Astrocyte (in vitro differentiated cells and primary cell): ENCODE measurements at regions not wholly inside any gene's neighbourhood (a gene's known extent, or its start where the extent isn't known, plus 50 kb on each side); places are given as distances from the start of the nearest gene placed in this dataset.
A peak's percentile ranks its signal among the peaks of the same experiment; 100 is the strongest.
"Not testable (repeated sequence)": the region's sequence is repeated elsewhere in the genome, so short reads cannot be mapped to it uniquely, and the experiment has no call there.

Experiments
- DNase-seq: peaks from one replicate; pipeline ENCODE4 v3.0.0-alpha.2; 2010; ENCODE audit warnings: low read depth
- FAIRE-seq: peaks from 2 replicates; lab custom pipeline; 2011; peaks lifted over from hg19 to GRCh38; lab: Jason Lieb, UNC
- H2AFZ ChIP-seq: 2 replicates; pipeline ENCODE4 v1.6.0; 2012; ENCODE audit warnings: low read depth, low read length, inconsistent platforms
- H3K27ac ChIP-seq: 2 replicates; pipeline ENCODE4 v1.5.1; 2011; ENCODE audit warnings: low read depth, low read length, inconsistent platforms
- H3K27me3 ChIP-seq: 2 replicates; pipeline ENCODE4 v1.6.0; 2011; ENCODE audit warnings: low read length, inconsistent platforms; ENCODE audit not compliant: insufficient read depth
- H3K36me3 ChIP-seq: 2 replicates; pipeline ENCODE4 v1.5.1; 2011; ENCODE audit warnings: low read length, inconsistent platforms; ENCODE audit not compliant: insufficient read depth
- H3K4me1 ChIP-seq: 2 replicates; pipeline ENCODE4 v1.5.1; 2011; ENCODE audit warnings: low read length, inconsistent platforms; ENCODE audit not compliant: insufficient read depth
- H3K4me2 ChIP-seq: 2 replicates; pipeline ENCODE4 v1.6.0; 2012; ENCODE audit warnings: low read length, inconsistent platforms
- H3K4me3 ChIP-seq: 2 replicates; pipeline ENCODE4 v1.5.1; 2011; ENCODE audit warnings: low read depth, mild to moderate bottlenecking, low read length, inconsistent platforms; ENCODE audit not compliant: insufficient read depth
- H3K79me2 ChIP-seq: 2 replicates; pipeline ENCODE4 v1.6.0; 2012; ENCODE audit warnings: mild to moderate bottlenecking, low read length, inconsistent platforms; ENCODE audit not compliant: insufficient read depth
- H3K9ac ChIP-seq: 2 replicates; pipeline ENCODE4 v1.6.0; 2012; ENCODE audit warnings: mild to moderate bottlenecking, low read length, inconsistent platforms
- H3K9me3 ChIP-seq: 2 replicates; pipeline ENCODE4 v1.5.1; 2012; ENCODE audit warnings: low read depth, mild to moderate bottlenecking, low read length, inconsistent platforms; ENCODE audit not compliant: insufficient read depth
- H4K20me1 ChIP-seq: 2 replicates; pipeline ENCODE4 v1.6.0; 2012; ENCODE audit warnings: low read length, inconsistent platforms; ENCODE audit not compliant: insufficient read depth
- H3K27ac Mint-ChIP-seq: one replicate; pipeline ENCODE4 v1.8.0; 2021; ENCODE audit warnings: mild to moderate bottlenecking, mixed read lengths; ENCODE audit not compliant: unreplicated experiment
- H3K27me3 Mint-ChIP-seq: one replicate; pipeline ENCODE4 v1.8.0; 2021; ENCODE audit warnings: low read depth, mixed read lengths; ENCODE audit not compliant: unreplicated experiment
- H3K36me3 Mint-ChIP-seq: one replicate; pipeline ENCODE4 v1.8.0; 2021; ENCODE audit warnings: low read depth, mixed read lengths; ENCODE audit not compliant: unreplicated experiment
- H3K4me1 Mint-ChIP-seq: one replicate; pipeline ENCODE4 v1.8.0; 2021; ENCODE audit warnings: low read depth, mixed read lengths; ENCODE audit not compliant: unreplicated experiment
- H3K4me3 Mint-ChIP-seq: one replicate; pipeline ENCODE4 v1.8.0; 2021; ENCODE audit warnings: mild to moderate bottlenecking, moderate library complexity, mixed read lengths; ENCODE audit not compliant: unreplicated experiment
- H3K9me3 Mint-ChIP-seq: one replicate; pipeline ENCODE4 v1.8.0; 2021; ENCODE audit warnings: mild to moderate bottlenecking, mixed read lengths; ENCODE audit not compliant: unreplicated experiment
- CTCF ChIP-seq: IDR thresholded peaks from 2 replicates; pipeline ENCODE4 v1.5.1; 2011; ENCODE audit warnings: low read depth, mild to moderate bottlenecking, inconsistent platforms, low read length, moderate library complexity; ENCODE audit not compliant: insufficient read depth
- EZH2 ChIP-seq: IDR thresholded peaks from 2 replicates; pipeline ENCODE4 v1.6.1; 2012; ENCODE audit warnings: mild to moderate bottlenecking, low read length, inconsistent platforms; ENCODE audit not compliant: insufficient read depth

- H3K36me3 ChIP-seq, result no peaks in the 10 kb centered on the region
- no peaks in the 10 kb centered on the region for H3K9me3 ChIP-seq
- H2AFZ ChIP-seq, result no peak overlapping the region
- H3K9ac ChIP-seq, result no peak overlapping the region
- no peak overlapping the region for H3K27ac ChIP-seq
- H4K20me1 ChIP-seq, result no peaks in the 10 kb centered on the region
- no peaks in the 10 kb centered on the region for H3K27me3 ChIP-seq
- no peak for TF ChIP-seq EZH2
- no peak for TF ChIP-seq CTCF
- H3K79me2 ChIP-seq, result no peaks in the 10 kb centered on the region
- peaks cover 18% of the 10 kb centered on the region for H3K4me1 Mint-ChIP-seq
- H3K9me3 Mint-ChIP-seq, result no peaks in the 10 kb centered on the region
- FAIRE-seq, result no peak
- no peak overlapping the region for H3K27ac Mint-ChIP-seq
- H3K27me3 Mint-ChIP-seq, result no peaks in the 10 kb centered on the region
- H3K4me3 Mint-ChIP-seq, result no peak overlapping the region
- DNase-seq, result no peak
- no peak overlapping the region for H3K4me3 ChIP-seq
- H3K4me2 ChIP-seq, result no peak overlapping the region
- H3K4me1 ChIP-seq, result peaks cover 5% of the 10 kb centered on the region
- H3K36me3 Mint-ChIP-seq, result no peaks in the 10 kb centered on the region
Measured at GRCh38 chr7:131152766-131153165, 174.9 kb upstream of the MKLN1 start.

- Mint-ChIP-seq H3K4me1 (peaks cover 15% of the 10 kb centered on the region), H3K4me3 (no peak overlapping the region), H3K27ac (peak overlapping the region; percentile 72), H3K9me3 (no peaks in the 10 kb centered on the region), H3K36me3 (no peaks in the 10 kb centered on the region), H3K27me3 (no peaks in the 10 kb centered on the region)
- H4K20me1 ChIP-seq, result no peaks in the 10 kb centered on the region
- no peak overlapping the region for H3K4me2 ChIP-seq
- H3K79me2 ChIP-seq, result no peaks in the 10 kb centered on the region
- H3K9me3 ChIP-seq, result no peaks in the 10 kb centered on the region
- H3K27ac ChIP-seq, result no peak overlapping the region
- no peak overlapping the region for H3K9ac ChIP-seq
- DNase-seq (no peak), FAIRE-seq (no peak)
- H2AFZ ChIP-seq, result no peak overlapping the region
- peaks cover 7% of the 10 kb centered on the region for H3K4me1 ChIP-seq
- H3K27me3 ChIP-seq, result no peaks in the 10 kb centered on the region
- TF ChIP-seq EZH2, result no peak
- no peak for TF ChIP-seq CTCF
- no peak overlapping the region for H3K4me3 ChIP-seq
- no peaks in the 10 kb centered on the region for H3K36me3 ChIP-seq
Measured at GRCh38 chr7:131154380-131154779, 173.3 kb upstream of the MKLN1 start.

GRCh38 chr7:131157530-131158243 is 170.0 kb upstream of the MKLN1 start:
- Mint-ChIP-seq H3K4me1 (peaks cover 20% of the 10 kb centered on the region), H3K4me3 (no peak overlapping the region), H3K27ac (no peak overlapping the region), H3K27me3 (no peaks in the 10 kb centered on the region), H3K9me3 (no peaks in the 10 kb centered on the region), H3K36me3 (no peaks in the 10 kb centered on the region)
- Histone ChIP-seq H3K4me2 (no peak overlapping the region), H3K36me3 (no peaks in the 10 kb centered on the region), H3K9ac (no peak overlapping the region), H3K27ac (no peak overlapping the region), H3K4me3 (no peak overlapping the region), H3K27me3 (no peaks in the 10 kb centered on the region), H3K79me2 (no peaks in the 10 kb centered on the region), H2AFZ (no peak overlapping the region), H4K20me1 (no peaks in the 10 kb centered on the region), H3K9me3 (no peaks in the 10 kb centered on the region), H3K4me1 (peaks cover 23% of the 10 kb centered on the region)
- TF ChIP-seq CTCF (no peak), EZH2 (no peak)
- no peak for FAIRE-seq
- peak; percentile 29 for DNase-seq

- H3K9me3 Mint-ChIP-seq, H3K27ac ChIP-seq, H3K4me3 Mint-ChIP-seq, H3K9ac ChIP-seq, H3K4me3 ChIP-seq, H3K9me3 ChIP-seq, DNase-seq, H3K27ac Mint-ChIP-seq, H3K27me3 Mint-ChIP-seq, FAIRE-seq, H3K36me3 ChIP-seq, H3K36me3 Mint-ChIP-seq, H3K79me2 ChIP-seq, H4K20me1 ChIP-seq, H2AFZ ChIP-seq, H3K4me2 ChIP-seq, H3K27me3 ChIP-seq: not testable (repeated sequence)
- peaks cover 23% of the 10 kb centered on the region for H3K4me1 ChIP-seq
- peaks cover 20% of the 10 kb centered on the region for H3K4me1 Mint-ChIP-seq
Measured at GRCh38 chr7:131158244-131158636, 169.4 kb upstream of the MKLN1 start.
